ENCODE measurements at regions not wholly inside any gene's neighbourhood (a gene's known extent, or its start where the extent isn't known, plus 50 kb on each side); places are given as distances from the start of the nearest gene placed in this dataset.
A peak's percentile ranks its signal among the peaks of the same experiment; 100 is the strongest.
"Not testable (repeated sequence)": the region's sequence is repeated elsewhere in the genome, so short reads cannot be mapped to it uniquely, and the experiment has no call there.

DNA sequence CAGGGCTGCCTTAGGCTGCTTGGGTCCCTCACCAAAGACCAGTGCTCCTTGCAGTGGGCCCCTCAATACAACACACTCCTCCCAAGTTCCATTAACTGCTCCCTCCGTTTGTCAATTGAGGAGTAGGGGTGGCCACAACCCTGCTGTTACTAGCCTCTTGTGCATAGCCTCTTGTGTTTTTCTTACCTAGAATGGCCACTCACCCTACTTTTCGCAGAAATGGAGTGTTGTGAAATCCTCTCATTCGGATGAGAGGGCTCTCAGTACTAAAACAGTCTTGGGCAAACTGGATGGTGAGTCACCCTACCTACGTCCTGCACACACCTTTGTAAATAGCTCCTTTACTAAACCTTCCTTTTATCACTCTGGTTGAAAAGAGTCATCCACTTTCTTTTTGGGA, 253.9 kb downstream of the OSR1 start:
- peak; percentile 97 for DNase-seq (ENCODE audit: low read depth)
- TF ChIP-seq, protein P1, sequence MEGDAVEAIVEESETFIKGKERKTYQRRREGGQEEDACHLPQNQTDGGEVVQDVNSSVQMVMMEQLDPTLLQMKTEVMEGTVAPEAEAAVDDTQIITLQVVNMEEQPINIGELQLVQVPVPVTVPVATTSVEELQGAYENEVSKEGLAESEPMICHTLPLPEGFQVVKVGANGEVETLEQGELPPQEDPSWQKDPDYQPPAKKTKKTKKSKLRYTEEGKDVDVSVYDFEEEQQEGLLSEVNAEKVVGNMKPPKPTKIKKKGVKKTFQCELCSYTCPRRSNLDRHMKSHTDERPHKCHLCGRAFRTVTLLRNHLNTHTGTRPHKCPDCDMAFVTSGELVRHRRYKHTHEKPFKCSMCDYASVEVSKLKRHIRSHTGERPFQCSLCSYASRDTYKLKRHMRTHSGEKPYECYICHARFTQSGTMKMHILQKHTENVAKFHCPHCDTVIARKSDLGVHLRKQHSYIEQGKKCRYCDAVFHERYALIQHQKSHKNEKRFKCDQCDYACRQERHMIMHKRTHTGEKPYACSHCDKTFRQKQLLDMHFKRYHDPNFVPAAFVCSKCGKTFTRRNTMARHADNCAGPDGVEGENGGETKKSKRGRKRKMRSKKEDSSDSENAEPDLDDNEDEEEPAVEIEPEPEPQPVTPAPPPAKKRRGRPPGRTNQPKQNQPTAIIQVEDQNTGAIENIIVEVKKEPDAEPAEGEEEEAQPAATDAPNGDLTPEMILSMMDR (IDR thresholded peaks at IDR 0.05; ENCODE audit: insufficient read depth, low read depth, low read length, missing control alignments): no peak
- no peak overlapping the region for H3K4me3 ChIP-seq (ENCODE audit: low read length)

DNA sequence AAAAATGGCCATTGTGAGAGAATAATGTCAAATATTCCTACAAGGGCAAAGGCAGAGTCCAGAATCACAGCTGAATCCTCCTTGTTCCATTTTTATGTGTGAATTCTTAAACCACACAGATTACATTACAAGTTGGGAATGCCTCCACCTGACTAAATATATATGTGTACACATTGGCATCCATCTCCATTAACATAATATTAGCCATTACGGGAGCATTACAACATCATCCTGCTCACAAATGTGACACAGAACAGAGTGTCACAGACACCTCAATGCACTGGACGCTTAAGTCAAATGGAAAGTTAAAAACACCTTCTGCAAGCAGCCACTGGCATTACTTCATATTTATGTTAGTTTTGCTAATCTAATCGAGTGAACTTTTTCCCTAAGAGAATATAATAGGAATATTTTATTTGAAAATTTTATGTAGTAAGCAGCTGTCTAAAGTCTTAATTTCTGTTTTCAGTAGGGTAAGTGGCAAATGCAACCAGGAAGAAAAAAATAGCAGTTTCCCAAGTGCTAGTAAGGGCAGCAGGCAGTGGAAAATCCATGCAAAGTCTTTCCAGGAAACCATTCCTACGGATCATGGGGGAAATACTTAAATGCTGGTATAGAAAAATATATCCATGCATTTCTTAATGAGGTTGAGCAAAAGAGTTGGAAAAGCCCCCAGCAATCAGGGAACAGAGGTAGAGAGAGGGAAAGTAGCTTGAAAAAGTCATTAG, 255.6 kb downstream of the OSR1 start:
- H3K4me3 ChIP-seq (ENCODE audit: low read length): no peak overlapping the region
- DNase-seq (ENCODE audit: low read depth): peak; percentile 38
- TF ChIP-seq, protein P1 (IDR thresholded peaks at IDR 0.05; ENCODE audit: insufficient read depth, low read depth, low read length, missing control alignments): no peak

DNA sequence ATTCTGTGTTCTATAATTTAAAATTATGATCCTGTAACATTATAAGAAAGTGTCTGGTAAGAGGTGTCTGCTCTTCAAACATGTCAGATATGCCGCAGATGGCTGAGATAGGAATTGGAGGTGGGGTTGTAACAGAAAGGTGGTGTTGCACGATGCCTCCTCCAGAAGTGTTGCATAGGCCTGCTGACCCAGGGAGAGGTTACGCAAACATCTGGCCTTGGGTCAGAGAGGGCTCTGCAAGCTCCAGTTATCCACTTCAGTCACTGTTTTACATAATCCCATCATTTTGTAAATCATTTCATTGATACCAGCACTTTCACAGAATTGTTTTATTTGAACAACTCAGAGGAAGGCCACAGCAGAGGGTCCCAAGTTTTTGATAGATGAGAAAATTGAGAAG, 256.5 kb downstream of the OSR1 start:
- TF ChIP-seq, protein P1 (IDR thresholded peaks at IDR 0.05; ENCODE audit: insufficient read depth, low read depth, low read length, missing control alignments): no peak
- no peak for DNase-seq (ENCODE audit: low read depth)

DNA sequence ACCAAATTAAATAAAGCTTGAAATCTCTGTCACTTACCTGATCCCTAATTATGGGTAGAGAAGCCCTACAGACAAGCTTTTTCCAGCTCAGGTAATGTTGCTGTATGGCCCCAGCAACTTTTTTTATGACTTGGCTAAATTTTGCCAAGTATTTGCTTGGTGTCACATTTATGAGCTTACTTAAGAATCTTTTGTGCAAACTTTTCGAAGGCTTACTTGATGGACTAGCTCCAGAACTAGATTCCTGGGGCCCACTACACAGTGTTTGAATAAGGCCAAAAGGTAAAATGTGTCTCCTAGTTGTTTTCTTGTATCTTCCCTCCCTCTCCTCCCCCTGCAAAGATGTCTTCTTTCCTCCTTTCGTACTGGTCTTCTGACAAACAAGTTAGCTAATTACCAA, 257.9 kb downstream of the OSR1 start:
- no peak overlapping the region for H3K4me3 ChIP-seq (ENCODE audit: low read length)
- DNase-seq (ENCODE audit: low read depth): no peak
- TF ChIP-seq, protein P1 (IDR thresholded peaks at IDR 0.05; ENCODE audit: insufficient read depth, low read depth, low read length, missing control alignments): no peak

More for the DNA sequence above, 256.5 kb downstream of the OSR1 start:
- H3K4me3 ChIP-seq (ENCODE audit: low read length): no peak overlapping the region

DNA sequence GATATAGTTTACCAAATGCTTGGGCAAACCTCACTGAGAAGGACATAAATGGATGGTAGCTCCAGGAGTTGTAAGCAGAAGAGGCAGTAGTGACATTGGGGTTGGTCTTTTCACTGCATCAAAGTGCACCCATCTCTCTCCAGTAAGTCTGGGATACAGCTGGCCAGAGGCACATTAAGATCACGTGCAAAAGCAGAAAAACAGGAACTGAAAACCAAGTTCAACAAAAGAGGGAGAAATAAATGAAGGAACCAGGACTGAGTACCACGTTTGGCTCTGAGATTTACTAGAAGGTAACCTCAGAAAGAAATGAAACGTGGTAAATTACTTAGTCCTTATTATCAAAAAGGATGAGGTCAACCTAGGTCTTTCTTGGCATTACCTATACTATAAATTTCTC, 259.2 kb downstream of the OSR1 start:
- DNase-seq (ENCODE audit: low read depth): no peak
- H3K4me3 ChIP-seq (ENCODE audit: low read length): no peak overlapping the region
- TF ChIP-seq, protein P1 (IDR thresholded peaks at IDR 0.05; ENCODE audit: insufficient read depth, low read depth, low read length, missing control alignments): no peak

DNA sequence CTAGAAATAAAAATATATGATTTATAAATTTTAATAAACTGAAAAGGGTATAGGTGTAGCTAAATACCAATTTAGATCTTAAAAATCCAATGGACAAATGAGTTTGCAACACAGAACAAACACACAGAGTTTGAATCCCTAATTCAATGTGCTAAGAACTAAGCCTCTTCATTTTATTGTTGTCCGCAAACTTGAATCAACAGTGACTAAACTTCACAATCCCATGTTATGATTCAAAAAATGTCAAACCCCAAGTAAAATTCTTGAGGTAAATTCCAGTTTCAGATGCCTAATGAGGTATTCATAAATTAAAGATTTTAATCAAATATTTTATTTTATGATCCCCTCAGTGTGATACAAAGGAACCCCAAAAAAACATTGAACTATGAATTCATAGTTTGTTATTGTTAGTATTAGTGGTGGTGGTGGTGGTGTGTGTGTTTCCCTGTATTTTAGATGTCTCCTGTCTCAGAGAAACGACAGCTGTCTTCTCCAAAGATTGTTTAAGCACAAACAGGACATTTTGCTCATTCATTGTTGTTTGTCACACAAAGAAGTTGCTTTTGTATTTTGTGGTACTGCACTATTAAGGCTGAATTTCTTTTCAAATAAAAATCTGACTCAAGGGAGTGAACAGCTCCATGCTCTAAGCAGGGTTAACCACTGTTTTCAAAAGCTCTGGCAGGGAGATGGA, 259.8 kb downstream of the OSR1 start:
- TF ChIP-seq, protein P1 (IDR thresholded peaks at IDR 0.05; ENCODE audit: insufficient read depth, low read depth, low read length, missing control alignments): no peak
- no peak for DNase-seq (ENCODE audit: low read depth)
- no peak overlapping the region for H3K4me3 ChIP-seq (ENCODE audit: low read length)

DNA sequence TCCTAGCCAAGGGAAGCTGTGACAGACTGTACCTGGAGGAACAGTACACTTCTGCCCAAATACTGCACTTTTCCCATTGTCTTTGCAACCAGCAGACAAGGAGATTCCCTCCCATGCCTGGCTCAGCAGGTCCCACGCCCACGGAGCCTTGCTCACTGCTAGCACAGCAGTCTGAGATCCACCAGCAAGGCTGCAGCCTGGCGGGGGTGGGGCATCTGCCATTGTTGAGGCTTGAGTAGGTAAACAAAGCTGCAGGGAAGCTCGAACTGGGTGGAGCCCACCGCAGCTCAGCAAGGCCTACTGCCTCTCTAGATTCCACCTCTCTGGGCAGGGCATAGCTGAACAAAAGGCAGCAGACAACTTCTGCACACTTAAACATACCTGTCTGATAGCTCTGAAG, 268.9 kb downstream of the OSR1 start:
- DNase-seq (ENCODE audit: low read depth): peak; percentile 81
- H3K4me3 ChIP-seq (ENCODE audit: low read length): not testable (repeated sequence)
